ENCODE measurements at regions not wholly inside any gene's neighbourhood (a gene's known extent, or its start where the extent isn't known, plus 50 kb on each side); places are given as distances from the start of the nearest gene placed in this dataset.

- no peak for TF ChIP-seq CCAR2 (optimal IDR thresholded peaks at IDR 0.05; ENCODE audit: low read depth, low read length)
- TF ChIP-seq GZF1 (CRISPR knock-in tag; IDR thresholded peaks at IDR 0.05), result no peak
- no peak for TF ChIP-seq RBM39 (IDR thresholded peaks at IDR 0.05; ENCODE audit: low read depth, low read length, poor library complexity, severe bottlenecking)
- no peak; the same call in 1 of the 2 replicates for TF ChIP-seq HNF1A (IDR thresholded peaks at IDR 0.05; ENCODE audit: low read depth)
- TF ChIP-seq HNF1A (CRISPR knock-in tag; IDR thresholded peaks at IDR 0.05; ENCODE audit: borderline replicate concordance), result peak; percentile 55; the same call in 1 of the 2 replicates
- peak; percentile 35; the same call in 1 of the 2 replicates for TF ChIP-seq ZNF280D (CRISPR knock-in tag; IDR thresholded peaks at IDR 0.05)
- TF ChIP-seq ZBTB20 (CRISPR knock-in tag; IDR thresholded peaks at IDR 0.05; ENCODE audit: borderline replicate concordance, low read depth), result no peak; the same call in 1 of the 2 replicates
- peak; percentile 48; the same call in 1 of the 2 replicates for TF ChIP-seq ESRRA (CRISPR knock-in tag; IDR thresholded peaks at IDR 0.05; ENCODE audit: low read depth)
- no peak for TF ChIP-seq PREB (CRISPR knock-in tag; IDR thresholded peaks at IDR 0.05)
- TF ChIP-seq ZNF503 (CRISPR knock-in tag; IDR thresholded peaks at IDR 0.05), result 0 out of 2 replicates have a peak, but pooled peaks have one; percentile 67
- no peak; the same call in 1 of the 2 replicates for TF ChIP-seq ZNF563 (CRISPR knock-in tag; IDR thresholded peaks at IDR 0.05)
- no peak for TF ChIP-seq E2F5 (CRISPR knock-in tag; conservative IDR thresholded peaks at IDR 0.05)
- TF ChIP-seq TOPORS (CRISPR knock-in tag; IDR thresholded peaks at IDR 0.05), result no peak
- TF ChIP-seq KLF9 (CRISPR knock-in tag; IDR thresholded peaks at IDR 0.05; ENCODE audit: low read depth), result peak; percentile 94
- peak; percentile 43; the same call in 1 of the 2 replicates for TF ChIP-seq RARA (CRISPR knock-in tag; IDR thresholded peaks at IDR 0.05)
- TF ChIP-seq MTERF4 (CRISPR knock-in tag; IDR thresholded peaks at IDR 0.05), result 0 out of 2 replicates have a peak, but pooled peaks have one; percentile 18
Measured at GRCh38 chr17:77374170-77374936, 233.6 kb downstream of the SEC14L1 start (continued).

All from HepG2 (cell line).